GM20000 (cell line): ENCODE measurements at regions not wholly inside any gene's neighbourhood (a gene's known extent, or its start where the extent isn't known, plus 50 kb on each side); places are given as distances from the start of the nearest gene placed in this dataset.

Experiments used
- DNase-seq: peaks from one replicate; pipeline ENCODE4 v3.0.0; 2012; ENCODE audit warnings: low spot score
- TF ChIP-seq, protein P1 (sequence below): IDR thresholded peaks from 2 replicates; pipeline ENCODE4 v1.5.1; 2012; ENCODE audit warnings: mild to moderate bottlenecking, control low read depth; ENCODE audit errors: extremely low read depth, missing control alignments

DNA sequence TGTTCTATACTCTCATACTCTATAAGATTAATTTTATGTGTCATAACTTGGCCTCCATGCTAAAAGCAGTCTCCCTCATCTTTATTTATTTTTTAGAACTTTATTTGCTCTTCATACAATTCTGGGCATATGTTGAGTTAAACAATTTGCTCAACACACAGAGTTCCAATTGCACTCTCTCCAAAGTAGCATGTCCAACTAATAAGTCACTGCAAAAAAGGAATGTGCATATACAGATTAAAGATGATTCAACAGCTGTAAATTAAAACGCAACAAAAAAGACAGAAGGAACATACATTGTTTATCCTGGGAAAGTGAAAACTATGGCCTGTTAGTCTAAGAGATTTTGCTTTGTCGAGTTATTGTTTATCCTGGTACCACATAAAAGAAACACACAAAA, 277.7 kb upstream of the ACVR2A start:
- DNase-seq: no peak
- TF ChIP-seq, protein P1, sequence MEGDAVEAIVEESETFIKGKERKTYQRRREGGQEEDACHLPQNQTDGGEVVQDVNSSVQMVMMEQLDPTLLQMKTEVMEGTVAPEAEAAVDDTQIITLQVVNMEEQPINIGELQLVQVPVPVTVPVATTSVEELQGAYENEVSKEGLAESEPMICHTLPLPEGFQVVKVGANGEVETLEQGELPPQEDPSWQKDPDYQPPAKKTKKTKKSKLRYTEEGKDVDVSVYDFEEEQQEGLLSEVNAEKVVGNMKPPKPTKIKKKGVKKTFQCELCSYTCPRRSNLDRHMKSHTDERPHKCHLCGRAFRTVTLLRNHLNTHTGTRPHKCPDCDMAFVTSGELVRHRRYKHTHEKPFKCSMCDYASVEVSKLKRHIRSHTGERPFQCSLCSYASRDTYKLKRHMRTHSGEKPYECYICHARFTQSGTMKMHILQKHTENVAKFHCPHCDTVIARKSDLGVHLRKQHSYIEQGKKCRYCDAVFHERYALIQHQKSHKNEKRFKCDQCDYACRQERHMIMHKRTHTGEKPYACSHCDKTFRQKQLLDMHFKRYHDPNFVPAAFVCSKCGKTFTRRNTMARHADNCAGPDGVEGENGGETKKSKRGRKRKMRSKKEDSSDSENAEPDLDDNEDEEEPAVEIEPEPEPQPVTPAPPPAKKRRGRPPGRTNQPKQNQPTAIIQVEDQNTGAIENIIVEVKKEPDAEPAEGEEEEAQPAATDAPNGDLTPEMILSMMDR: no peak

DNA sequence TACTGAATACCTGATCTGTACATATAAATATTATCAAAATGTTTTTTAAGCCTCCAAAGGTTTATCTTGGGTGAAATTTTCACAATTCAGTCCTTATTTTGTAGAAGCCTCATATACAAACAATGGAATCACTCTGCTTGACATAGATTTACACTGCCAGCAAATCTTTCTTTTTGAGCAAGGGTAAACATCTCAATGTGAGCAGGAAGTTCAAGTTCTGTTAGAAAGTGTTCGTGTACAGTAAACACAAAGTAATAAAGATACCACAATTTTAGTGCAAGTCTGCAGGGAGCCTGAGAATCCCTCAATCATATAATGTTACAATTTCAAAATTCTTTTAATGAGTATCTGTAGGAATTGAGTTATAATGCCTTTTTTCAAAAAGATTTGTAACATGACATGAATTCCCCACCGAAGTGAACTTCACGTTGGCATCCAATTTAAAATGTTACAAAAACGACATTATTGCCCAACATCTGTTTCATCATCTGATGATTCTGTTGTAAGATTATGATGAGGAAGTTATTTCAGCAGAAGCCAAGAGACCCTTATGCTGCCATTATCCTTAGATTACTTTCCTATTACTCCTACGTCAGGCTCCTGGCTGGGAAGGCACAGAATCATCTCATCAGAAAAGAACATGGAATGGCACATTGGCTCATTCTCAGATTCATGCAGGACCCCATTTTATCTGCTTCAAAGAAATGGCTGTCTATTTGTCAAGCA, 283.9 kb upstream of the ACVR2A start:
- TF ChIP-seq, protein P1: no peak
- DNase-seq: no peak

DNA sequence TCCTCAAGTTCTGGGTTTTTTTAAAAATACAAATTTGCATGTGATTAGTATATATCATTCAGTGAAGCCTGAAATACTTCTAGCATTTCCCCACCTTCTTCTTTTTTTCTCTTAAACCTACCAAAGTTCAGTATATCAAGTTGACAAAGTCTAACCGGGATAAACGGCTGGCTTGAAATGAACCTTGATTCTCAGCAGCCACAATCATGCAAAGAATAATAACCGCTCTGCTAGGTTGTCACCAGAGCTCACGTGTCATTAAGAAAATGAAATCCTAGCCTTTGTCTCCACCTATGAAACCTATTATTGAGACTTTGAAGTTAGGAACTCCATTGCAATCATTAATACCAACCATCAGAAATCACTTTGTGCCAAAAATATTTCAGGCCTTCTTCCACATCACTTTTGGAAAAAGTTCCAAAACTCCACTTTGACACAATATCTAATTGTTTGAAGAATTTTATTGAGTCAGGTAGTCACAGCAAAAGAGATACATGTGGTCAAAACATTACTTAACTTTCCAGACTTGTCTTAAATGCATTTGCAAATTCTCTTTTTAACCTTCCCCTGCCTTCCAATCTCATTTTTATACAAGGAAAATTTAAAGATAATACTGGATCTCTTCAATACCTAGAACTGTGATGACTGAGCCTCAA, 285.6 kb upstream of the ACVR2A start:
- TF ChIP-seq, protein P1: no peak
- no peak for DNase-seq

DNA sequence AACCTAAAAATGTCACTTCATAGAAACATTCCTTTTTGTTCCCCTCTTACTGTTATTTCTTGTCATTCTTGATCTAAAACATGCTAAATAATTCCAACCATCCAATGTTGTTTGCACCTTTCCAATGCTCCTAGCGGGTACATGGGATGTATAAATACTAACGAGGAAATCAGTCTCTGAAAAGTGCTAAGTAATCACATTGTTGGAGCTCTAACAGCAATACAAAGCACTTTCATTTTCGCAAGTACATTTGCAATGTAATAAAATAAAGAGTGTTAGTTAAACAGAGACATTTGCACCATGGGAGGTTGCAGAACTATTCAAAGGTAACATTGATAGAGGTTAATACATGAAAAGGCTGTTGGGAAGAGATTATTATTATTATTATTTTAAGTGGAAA, 286.2 kb upstream of the ACVR2A start:
- TF ChIP-seq, protein P1: no peak
- DNase-seq: no peak

DNA sequence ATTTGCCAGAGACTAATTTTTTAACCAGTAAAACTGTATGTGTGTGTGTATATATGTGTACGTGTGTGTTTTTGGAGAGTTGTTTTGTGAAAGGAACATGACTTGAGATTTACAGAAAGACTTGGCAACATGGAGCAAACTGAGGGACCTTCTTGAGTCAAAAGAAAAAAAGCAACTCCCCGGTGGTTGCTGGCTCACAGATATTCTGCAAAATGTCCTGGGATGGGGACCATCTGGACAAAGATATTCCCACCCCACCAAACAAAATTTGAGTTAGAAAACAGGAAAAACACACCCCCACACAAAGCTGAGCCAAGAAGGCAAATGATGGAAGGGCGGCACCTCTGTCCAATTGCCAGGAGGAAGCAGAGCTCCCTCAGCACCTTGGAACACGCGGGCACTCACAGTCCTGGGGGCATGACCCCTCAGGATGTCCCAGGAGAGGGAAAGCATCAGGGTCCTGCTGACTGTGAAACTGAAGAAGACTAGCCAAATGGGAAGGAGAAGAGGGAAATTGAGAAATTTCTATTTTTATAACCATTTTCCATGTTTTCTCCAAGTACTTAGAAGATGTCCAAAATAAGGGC, 290.2 kb upstream of the ACVR2A start:
- no peak for DNase-seq
- TF ChIP-seq, protein P1: no peak

DNA sequence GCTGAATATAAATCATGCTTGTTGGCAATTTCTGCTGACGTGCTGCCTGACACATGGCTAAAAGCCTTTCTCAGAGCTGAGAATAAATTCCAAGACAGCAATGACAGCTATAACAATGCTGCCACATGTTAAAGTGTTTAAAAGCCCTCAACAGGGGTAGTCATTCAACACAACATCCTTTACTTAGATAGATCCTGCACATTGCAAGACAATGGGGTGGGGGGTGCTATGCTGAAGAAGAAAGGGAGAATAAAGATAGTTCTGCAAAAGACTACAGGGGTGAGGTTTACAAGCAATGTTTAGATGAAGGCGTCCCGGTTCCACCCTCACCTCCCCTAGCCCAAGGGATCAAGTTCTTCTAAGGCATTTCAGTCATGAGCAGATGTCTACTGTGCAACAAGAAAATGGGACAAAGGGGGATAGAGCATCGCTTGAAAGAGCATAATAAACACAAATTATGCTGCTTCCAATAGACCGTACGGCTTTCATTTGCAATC, 291.0 kb upstream of the ACVR2A start:
- DNase-seq: no peak
- TF ChIP-seq, protein P1: no peak
